IMR-90 (cell line): ENCODE measurements at regions not wholly inside any gene's neighbourhood (a gene's known extent, or its start where the extent isn't known, plus 50 kb on each side); places are given as distances from the start of the nearest gene placed in this dataset.

Experiments
- BHLHE40 ChIP-seq: fragments of 150-350 bp; IDR thresholded peaks from 2 replicates; pipeline ENCODE4 v1.6.1; 2016; ENCODE audit warnings: mild to moderate bottlenecking, low read depth, low read length
- CEBPB ChIP-seq: IDR thresholded peaks from 2 replicates; pipeline ENCODE4 v1.6.1; 2012; ENCODE audit warnings: low read depth, low read length, improper control_type of control experiment
- CHD1 ChIP-seq: IDR thresholded peaks from 2 replicates; pipeline ENCODE4 v1.6.1; 2012; ENCODE audit warnings: low read depth, low read length, improper control_type of control experiment
- FOS ChIP-seq: fragments of 150-350 bp; IDR thresholded peaks from 2 replicates; pipeline ENCODE4 v1.6.1; 2016; ENCODE audit warnings: low read depth, low read length
- MAFK ChIP-seq: IDR thresholded peaks from 2 replicates; pipeline ENCODE4 v1.6.1; 2012; ENCODE audit warnings: low read depth, low read length, improper control_type of control experiment
- MAZ ChIP-seq: IDR thresholded peaks from 2 replicates; pipeline ENCODE4 v1.6.1; 2012; ENCODE audit warnings: low read depth, mild to moderate bottlenecking, low read length, improper control_type of control experiment, moderate library complexity, borderline replicate concordance
- MXI1 ChIP-seq: IDR thresholded peaks from 2 replicates; pipeline ENCODE4 v1.6.1; 2012; ENCODE audit warnings: low read depth, mild to moderate bottlenecking, low read length, moderate library complexity, borderline replicate concordance
- NFE2L2 ChIP-seq: fragments of 150-350 bp; IDR thresholded peaks from 2 replicates; pipeline ENCODE4 v1.6.1; 2016; ENCODE audit warnings: low read depth, mild to moderate bottlenecking, low read length
- POLR2A ChIP-seq: IDR thresholded peaks from 2 replicates; pipeline ENCODE4 v1.6.1; 2012; ENCODE audit warnings: mild to moderate bottlenecking, low read depth, low read length
- RAD21 ChIP-seq: IDR thresholded peaks from 2 replicates; pipeline ENCODE4 v1.6.1; 2012; ENCODE audit warnings: low read length, improper control_type of control experiment
- RCOR1 ChIP-seq: IDR thresholded peaks from 2 replicates; pipeline ENCODE4 v1.6.1; 2012; ENCODE audit warnings: mild to moderate bottlenecking, low read length, improper control_type of control experiment; ENCODE audit not compliant: insufficient replicate concordance
- SMC3 ChIP-seq: fragments of 150-350 bp; IDR thresholded peaks from 2 replicates; pipeline ENCODE4 v1.6.1; 2016; ENCODE audit warnings: low read depth, mild to moderate bottlenecking, antibody characterized with exemption, low read length, moderate library complexity
- TF ChIP-seq, protein P1 (sequence below): conservative IDR thresholded peaks from 2 replicates; pipeline ENCODE4 v1.5.1; 2012; ENCODE audit warnings: mild to moderate bottlenecking, low read depth, low read length, improper control_type of control experiment
- TF ChIP-seq, protein P2 (sequence below): fragments of 150-350 bp; IDR thresholded peaks from 2 replicates; pipeline ENCODE4 v1.6.1; 2017; ENCODE audit warnings: mild to moderate bottlenecking, antibody characterized with exemption, low read length, low read depth

DNA sequence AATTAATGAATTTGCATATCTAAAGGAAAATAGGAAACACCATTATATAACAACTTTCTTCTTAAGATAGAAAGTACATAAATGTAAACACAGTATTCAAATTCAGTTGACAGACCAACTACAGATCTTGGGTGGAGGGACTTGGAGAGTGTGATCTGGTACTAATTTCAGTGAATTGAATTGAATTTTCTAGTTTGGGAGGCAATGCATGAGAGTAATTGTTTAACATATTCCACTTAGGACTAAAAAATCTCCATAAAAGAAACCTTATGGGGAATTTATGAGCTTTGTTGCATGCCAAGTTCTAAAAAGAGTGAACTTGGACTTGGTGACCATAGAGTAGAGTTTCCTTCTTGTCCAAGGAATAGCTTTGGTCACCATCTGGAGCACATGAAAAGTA, 261.1 kb upstream of the TTC29 start:
- TF ChIP-seq MAFK (no peak), RCOR1 (no peak), POLR2A (no peak), MAZ (no peak), CHD1 (no peak), BHLHE40 (no peak), SMC3 (no peak), CEBPB (no peak), RAD21 (no peak), MXI1 (no peak), NFE2L2 (no peak), FOS (no peak)
- TF ChIP-seq, protein P1, sequence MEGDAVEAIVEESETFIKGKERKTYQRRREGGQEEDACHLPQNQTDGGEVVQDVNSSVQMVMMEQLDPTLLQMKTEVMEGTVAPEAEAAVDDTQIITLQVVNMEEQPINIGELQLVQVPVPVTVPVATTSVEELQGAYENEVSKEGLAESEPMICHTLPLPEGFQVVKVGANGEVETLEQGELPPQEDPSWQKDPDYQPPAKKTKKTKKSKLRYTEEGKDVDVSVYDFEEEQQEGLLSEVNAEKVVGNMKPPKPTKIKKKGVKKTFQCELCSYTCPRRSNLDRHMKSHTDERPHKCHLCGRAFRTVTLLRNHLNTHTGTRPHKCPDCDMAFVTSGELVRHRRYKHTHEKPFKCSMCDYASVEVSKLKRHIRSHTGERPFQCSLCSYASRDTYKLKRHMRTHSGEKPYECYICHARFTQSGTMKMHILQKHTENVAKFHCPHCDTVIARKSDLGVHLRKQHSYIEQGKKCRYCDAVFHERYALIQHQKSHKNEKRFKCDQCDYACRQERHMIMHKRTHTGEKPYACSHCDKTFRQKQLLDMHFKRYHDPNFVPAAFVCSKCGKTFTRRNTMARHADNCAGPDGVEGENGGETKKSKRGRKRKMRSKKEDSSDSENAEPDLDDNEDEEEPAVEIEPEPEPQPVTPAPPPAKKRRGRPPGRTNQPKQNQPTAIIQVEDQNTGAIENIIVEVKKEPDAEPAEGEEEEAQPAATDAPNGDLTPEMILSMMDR: no peak
- TF ChIP-seq, protein P2, sequence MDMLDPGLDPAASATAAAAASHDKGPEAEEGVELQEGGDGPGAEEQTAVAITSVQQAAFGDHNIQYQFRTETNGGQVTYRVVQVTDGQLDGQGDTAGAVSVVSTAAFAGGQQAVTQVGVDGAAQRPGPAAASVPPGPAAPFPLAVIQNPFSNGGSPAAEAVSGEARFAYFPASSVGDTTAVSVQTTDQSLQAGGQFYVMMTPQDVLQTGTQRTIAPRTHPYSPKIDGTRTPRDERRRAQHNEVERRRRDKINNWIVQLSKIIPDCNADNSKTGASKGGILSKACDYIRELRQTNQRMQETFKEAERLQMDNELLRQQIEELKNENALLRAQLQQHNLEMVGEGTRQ: no peak
